ENCODE measurements at regions not wholly inside any gene's neighbourhood (a gene's known extent, or its start where the extent isn't known, plus 50 kb on each side); places are given as distances from the start of the nearest gene placed in this dataset.

DNA sequence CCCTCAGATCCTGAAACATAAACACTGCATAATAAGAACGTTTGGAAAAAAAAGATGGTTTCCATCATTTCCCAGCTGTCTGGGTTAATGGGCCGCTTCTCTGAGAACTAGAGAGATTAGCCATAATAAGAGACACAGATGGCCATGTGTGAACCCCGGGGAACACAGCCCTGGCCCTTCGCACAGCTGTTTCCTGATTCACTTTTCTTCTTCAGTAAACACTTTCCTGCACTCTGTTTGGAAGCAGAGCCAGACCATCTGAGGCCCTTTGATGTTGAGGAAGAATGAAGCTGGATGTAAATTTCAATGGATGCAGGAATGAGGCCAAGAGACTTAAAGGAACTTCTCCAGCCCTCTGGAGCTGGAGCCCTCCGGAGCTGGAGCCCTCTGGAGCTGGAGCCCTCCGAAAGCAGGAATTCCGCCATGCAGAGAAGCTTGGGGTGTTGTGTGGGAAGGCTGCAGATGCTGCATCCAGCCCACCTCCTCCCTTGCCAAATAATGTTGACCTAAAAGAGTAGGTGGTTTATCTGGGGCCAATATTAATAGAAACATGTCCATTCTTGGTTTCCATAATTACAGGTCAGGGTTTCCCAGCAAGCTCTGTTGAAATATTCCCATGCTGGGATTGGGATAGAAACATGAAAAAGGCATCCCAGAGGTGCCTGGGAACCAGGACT lies 218.9 kb downstream of the NXNL2 start:
- peak; percentile 27 for DNase-seq
- no peaks in the 10 kb centered on the region for H3K36me3 ChIP-seq
- WGBS, 5 donors = 43 to 55% (median 50%) methylated on average over 7 of the region's 7 CpGs
- H3K9me3 ChIP-seq = peaks cover 0 to 11% (median 3%) of the 10 kb centered on the region in 8 donors
- TF ChIP-seq, protein P1, sequence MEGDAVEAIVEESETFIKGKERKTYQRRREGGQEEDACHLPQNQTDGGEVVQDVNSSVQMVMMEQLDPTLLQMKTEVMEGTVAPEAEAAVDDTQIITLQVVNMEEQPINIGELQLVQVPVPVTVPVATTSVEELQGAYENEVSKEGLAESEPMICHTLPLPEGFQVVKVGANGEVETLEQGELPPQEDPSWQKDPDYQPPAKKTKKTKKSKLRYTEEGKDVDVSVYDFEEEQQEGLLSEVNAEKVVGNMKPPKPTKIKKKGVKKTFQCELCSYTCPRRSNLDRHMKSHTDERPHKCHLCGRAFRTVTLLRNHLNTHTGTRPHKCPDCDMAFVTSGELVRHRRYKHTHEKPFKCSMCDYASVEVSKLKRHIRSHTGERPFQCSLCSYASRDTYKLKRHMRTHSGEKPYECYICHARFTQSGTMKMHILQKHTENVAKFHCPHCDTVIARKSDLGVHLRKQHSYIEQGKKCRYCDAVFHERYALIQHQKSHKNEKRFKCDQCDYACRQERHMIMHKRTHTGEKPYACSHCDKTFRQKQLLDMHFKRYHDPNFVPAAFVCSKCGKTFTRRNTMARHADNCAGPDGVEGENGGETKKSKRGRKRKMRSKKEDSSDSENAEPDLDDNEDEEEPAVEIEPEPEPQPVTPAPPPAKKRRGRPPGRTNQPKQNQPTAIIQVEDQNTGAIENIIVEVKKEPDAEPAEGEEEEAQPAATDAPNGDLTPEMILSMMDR (IDR thresholded peaks at IDR 0.05 in 8 of 11, conservative IDR thresholded peaks at IDR 0.05 in 3 of 11) = no peak
- TF ChIP-seq POLR2AphosphoS5 (IDR thresholded peaks at IDR 0.05) (no peak), POLR2A (IDR thresholded peaks at IDR 0.05) (no peak)
- intact Hi-C loops (cut with DNase I; ENCODE audit: low total_unique reads) = no loop called here
- no peaks in the 10 kb centered on the region for H3K27me3 ChIP-seq (replicated peaks in 1 of 7)
- H3K4me3 ChIP-seq = no peak overlapping the region
- H3K27ac ChIP-seq = no peak overlapping the region
- H3K4me1 ChIP-seq = no peaks in the 10 kb centered on the region

DNA sequence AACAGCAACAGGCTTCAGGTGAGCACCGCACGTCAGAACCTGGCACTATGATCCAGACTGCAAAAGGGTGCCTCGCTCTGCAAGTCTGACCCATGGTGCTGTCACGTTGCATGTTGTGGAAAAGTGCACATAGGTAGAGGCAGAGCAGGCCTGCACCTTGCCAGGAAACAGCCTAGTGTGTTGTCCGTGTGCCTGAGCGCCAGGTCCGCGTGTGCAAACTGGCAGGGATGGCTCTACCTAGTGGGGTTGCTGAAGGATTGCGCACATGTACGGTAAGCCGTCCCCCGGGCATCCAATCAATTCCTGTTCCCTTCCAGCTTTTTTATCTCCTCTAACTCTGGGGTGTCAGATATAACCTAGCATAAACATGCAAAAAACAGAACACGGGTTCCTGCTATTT lies 219.5 kb downstream of the NXNL2 start:
- Histone ChIP-seq H3K4me3 (no peak overlapping the region), H3K27me3 (replicated peaks in 1 of 7) (no peaks in the 10 kb centered on the region), H3K4me1 (no peaks in the 10 kb centered on the region), H3K36me3 (no peaks in the 10 kb centered on the region), H3K27ac (no peak overlapping the region), H3K9me3 (peaks cover 0 to 11% (median 3%) of the 10 kb centered on the region in 8 donors)
- peak; percentile 52 for DNase-seq
- no peak for TF ChIP-seq POLR2A (IDR thresholded peaks at IDR 0.05)
- TF ChIP-seq POLR2AphosphoS5 (IDR thresholded peaks at IDR 0.05) = no peak
- TF ChIP-seq, protein P1 (IDR thresholded peaks at IDR 0.05 in 8 of 11, conservative IDR thresholded peaks at IDR 0.05 in 3 of 11) = no peak
- intact Hi-C loops (cut with DNase I; ENCODE audit: low total_unique reads) = no loop called here
- 92 to 95% (median 94%) methylated on average over 12 to 13 of the region's 13 CpGs for WGBS, 5 donors

DNA sequence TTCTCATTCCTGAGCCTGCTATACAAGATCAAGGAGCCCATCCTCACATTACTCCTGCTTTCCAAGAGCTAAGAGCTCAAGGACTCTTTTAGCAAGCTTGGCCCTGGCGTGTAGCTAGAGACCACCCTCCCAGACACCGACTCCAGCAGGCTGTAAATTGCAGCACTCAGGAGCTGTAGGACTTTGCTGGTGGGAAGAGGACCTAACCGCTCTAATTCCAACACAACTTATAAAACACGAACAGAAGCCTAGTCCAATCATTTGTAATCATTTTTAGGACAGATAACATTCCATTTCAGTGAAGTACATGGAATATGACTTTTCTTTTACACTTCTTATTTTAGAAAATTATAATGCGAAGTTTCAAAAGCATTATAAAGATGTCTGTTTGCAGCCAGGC lies 219.9 kb downstream of the NXNL2 start:
- Histone ChIP-seq H3K36me3 (no peaks in the 10 kb centered on the region), H3K27me3 (replicated peaks in 1 of 7) (no peaks in the 10 kb centered on the region), H3K4me1 (no peaks in the 10 kb centered on the region), H3K4me3 (no peak overlapping the region), H3K9me3 (peaks cover 0 to 11% (median 3%) of the 10 kb centered on the region in 8 donors), H3K27ac (no peak overlapping the region)
- WGBS, 5 donors = 72 to 88% (median 81%) methylated on average over 5 of the region's 5 CpGs
- no peak for DNase-seq
- intact Hi-C loops (cut with DNase I; ENCODE audit: low total_unique reads) = no loop called here
- no peak for TF ChIP-seq POLR2AphosphoS5 (IDR thresholded peaks at IDR 0.05)
- no peak for TF ChIP-seq POLR2A (IDR thresholded peaks at IDR 0.05)
- TF ChIP-seq, protein P1 (IDR thresholded peaks at IDR 0.05 in 8 of 11, conservative IDR thresholded peaks at IDR 0.05 in 3 of 11) = no peak

DNA sequence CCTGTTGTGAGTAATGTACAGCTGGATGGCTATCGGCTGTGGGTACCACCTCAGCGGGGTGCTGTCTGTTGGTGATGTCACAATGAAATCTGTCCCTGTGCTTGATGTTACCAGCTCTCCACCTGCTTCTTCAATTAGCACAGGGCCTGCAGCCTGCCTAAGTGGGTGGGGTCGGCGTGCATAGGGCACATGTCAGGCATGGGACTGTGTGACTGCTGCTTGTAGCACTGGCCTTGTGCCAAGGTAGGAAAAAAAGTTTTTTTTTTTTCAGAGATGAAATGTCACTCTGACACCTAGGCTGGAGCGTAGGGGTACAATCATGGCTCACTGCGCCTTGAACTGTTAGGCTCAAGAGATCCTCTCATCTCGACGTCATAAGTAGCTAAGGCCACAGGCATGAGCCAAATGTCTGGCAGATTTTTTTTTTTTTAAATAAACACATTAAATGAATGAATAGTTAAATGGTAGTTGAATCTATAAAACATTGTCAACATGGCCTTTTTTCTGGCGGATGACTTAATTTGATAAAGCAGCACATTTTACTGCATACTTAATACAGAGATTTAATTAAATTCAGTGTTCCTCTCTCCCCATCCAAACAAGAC lies 222.5 kb downstream of the NXNL2 start:
- intact Hi-C loops (cut with DNase I; ENCODE audit: low total_unique reads) = no loop called here
- peak; percentile 18 for DNase-seq
- no peaks in the 10 kb centered on the region for H3K36me3 ChIP-seq
- H3K27ac ChIP-seq = no peak overlapping the region
- 80 to 97% (median 90%) methylated on average over 7 to 9 of the region's 9 CpGs for WGBS, 5 donors
- TF ChIP-seq, protein P1 (IDR thresholded peaks at IDR 0.05 in 8 of 11, conservative IDR thresholded peaks at IDR 0.05 in 3 of 11) = no peak
- no peak for TF ChIP-seq POLR2A (IDR thresholded peaks at IDR 0.05)
- no peak for TF ChIP-seq POLR2AphosphoS5 (IDR thresholded peaks at IDR 0.05)
- no peaks in the 10 kb centered on the region for H3K27me3 ChIP-seq (replicated peaks in 1 of 7)
- no peaks in the 10 kb centered on the region for H3K9me3 ChIP-seq
- no peak overlapping the region for H3K4me3 ChIP-seq
- no peaks in the 10 kb centered on the region for H3K4me1 ChIP-seq

Measured in spleen (tissue), 11 donors.